ENCODE measurements at regions not wholly inside any gene's neighbourhood (a gene's known extent, or its start where the extent isn't known, plus 50 kb on each side); places are given as distances from the start of the nearest gene placed in this dataset.

DNA sequence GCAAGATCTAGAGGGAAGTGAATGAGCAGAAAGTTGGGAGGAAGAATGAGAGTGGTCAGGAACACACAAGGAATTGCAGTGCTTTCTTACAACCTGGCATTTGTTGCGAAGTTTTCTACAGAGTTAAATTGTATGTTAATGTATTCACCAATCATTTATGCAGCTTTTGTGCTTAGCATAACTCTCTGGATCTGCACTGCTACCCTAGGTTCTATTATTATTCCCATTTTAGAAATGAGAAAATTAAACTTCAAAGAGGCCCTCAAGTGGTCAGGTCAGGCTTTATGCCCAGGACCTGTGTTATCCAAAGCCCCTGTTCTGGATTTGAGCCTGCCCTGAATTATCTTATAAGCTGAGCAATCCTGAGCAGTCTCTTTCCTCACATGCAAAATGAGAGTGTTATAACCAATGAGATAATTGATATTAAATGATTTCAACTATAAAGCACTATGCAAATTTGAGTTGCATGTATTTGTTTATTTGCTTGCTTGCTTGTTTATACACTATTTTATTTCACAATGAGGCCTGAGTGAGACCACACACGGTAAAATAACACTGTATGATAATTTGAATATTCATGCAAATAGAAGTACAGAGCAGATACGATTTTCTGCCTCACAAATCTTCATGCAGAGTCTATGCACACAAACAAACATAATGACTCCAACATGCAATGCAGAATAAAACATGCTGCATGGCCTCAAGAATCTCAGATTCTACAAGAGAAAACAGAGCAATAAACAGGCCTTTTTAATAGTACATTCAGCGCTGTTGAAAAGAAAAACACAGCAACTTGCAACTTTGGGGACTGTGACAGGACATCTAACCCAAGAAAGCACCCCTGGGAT lies 323.0 kb downstream of the PLPP3 start:
- Histone ChIP-seq H3K27ac (ENCODE audit: low read depth in 2 of 2, low read length in 2 of 2) (no peak overlapping the region), H3K9ac (ENCODE audit: low read length in 3 of 3) (no peak overlapping the region), H3K36me3 (ENCODE audit: control insufficient read depth in 2 of 3, insufficient read depth in 3 of 3, low read length in 3 of 3) (no peaks in the 10 kb centered on the region), H3K4me3 (ENCODE audit: low read length in 3 of 3) (no peak overlapping the region), H3K9me3 (ENCODE audit: control insufficient read depth in 2 of 3, insufficient read depth in 1 of 3, low read length in 3 of 3) (no peaks in the 10 kb centered on the region), H3K27me3 (ENCODE audit: control insufficient read depth, insufficient read depth, low read length) (no peaks in the 10 kb centered on the region), H3K4me1 (ENCODE audit: control insufficient read depth in 2 of 3, insufficient read depth in 2 of 3, low read depth in 1 of 3, low read length in 3 of 3) (peaks cover 0 to 2% (median 0%) of the 10 kb centered on the region in 3 donors)
- TF ChIP-seq, protein P1, sequence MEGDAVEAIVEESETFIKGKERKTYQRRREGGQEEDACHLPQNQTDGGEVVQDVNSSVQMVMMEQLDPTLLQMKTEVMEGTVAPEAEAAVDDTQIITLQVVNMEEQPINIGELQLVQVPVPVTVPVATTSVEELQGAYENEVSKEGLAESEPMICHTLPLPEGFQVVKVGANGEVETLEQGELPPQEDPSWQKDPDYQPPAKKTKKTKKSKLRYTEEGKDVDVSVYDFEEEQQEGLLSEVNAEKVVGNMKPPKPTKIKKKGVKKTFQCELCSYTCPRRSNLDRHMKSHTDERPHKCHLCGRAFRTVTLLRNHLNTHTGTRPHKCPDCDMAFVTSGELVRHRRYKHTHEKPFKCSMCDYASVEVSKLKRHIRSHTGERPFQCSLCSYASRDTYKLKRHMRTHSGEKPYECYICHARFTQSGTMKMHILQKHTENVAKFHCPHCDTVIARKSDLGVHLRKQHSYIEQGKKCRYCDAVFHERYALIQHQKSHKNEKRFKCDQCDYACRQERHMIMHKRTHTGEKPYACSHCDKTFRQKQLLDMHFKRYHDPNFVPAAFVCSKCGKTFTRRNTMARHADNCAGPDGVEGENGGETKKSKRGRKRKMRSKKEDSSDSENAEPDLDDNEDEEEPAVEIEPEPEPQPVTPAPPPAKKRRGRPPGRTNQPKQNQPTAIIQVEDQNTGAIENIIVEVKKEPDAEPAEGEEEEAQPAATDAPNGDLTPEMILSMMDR (IDR thresholded peaks at IDR 0.05; ENCODE audit: borderline replicate concordance, extremely low read depth, insufficient read depth): no peak
- intact Hi-C loops (cut with DNase I): no loop called here
- FAIRE-seq: no peak
- no peak for DNase-seq

DNA sequence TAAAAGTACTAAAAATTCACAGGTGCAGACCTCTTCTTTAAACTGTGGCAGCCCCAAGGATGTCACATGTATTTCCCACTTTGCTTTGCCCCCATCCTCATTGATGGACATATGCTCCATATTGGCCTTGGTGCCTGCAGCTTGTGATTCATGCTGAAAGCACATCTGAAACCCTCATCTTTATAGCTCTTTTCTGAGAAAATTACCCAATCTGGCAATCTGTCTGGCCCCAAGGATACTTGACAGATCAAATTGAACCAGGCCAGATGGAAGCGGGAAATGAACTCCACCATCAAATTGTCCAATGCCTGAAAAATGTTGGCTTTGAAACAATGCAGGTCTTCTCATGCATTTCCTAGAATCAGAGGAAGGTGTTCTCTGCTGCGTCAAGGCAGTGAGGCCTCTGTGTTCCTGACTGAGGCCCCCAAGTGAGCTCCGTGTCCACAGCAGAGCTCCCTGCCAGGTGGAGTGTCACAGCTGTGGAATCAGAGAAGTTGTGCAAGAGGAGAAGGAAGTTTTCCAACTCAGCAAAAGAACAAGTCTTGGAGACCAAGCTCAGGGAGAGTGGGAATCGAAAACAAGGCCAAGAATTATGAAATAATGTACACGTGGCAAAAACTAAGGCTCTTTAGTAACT lies 323.7 kb downstream of the PLPP3 start:
- no peaks in the 10 kb centered on the region for H3K36me3 ChIP-seq (ENCODE audit: control insufficient read depth in 2 of 3, insufficient read depth in 3 of 3, low read length in 3 of 3)
- H3K9ac ChIP-seq (ENCODE audit: low read length in 3 of 3): no peak overlapping the region
- FAIRE-seq (no peak), DNase-seq (peak in 1 of 5 donors; percentile 74)
- no peaks in the 10 kb centered on the region for H3K9me3 ChIP-seq (ENCODE audit: control insufficient read depth in 2 of 3, insufficient read depth in 1 of 3, low read length in 3 of 3)
- H3K4me1 ChIP-seq (ENCODE audit: control insufficient read depth in 2 of 3, insufficient read depth in 2 of 3, low read depth in 1 of 3, low read length in 3 of 3): peaks cover 0 to 2% (median 0%) of the 10 kb centered on the region in 3 donors
- H3K27me3 ChIP-seq (ENCODE audit: control insufficient read depth, insufficient read depth, low read length): no peaks in the 10 kb centered on the region
- H3K4me3 ChIP-seq (ENCODE audit: low read length in 3 of 3): no peak overlapping the region
- TF ChIP-seq, protein P1 (IDR thresholded peaks at IDR 0.05; ENCODE audit: borderline replicate concordance, extremely low read depth, insufficient read depth): no peak
- no peak overlapping the region for H3K27ac ChIP-seq (ENCODE audit: low read depth in 2 of 2, low read length in 2 of 2)
- intact Hi-C loops (cut with DNase I): no loop called here

DNA sequence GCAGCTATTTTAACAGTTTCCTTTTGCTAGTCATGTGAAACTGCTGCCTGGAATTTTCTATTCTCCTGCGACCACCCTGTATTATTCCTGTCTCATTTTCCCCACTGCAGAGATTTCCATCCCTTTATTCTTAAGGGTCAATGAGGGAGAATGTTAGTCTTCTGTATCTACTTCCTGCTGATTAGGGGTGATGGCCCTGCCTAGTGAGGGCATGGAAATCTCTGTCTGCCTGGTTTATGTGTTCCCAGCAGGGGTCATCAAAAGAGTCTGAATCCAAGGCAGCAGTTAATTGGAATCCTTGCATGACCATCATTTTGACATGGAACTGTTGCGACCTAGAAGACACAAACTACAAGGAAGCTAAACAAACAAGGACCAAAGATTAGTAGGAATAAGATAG lies 325.2 kb downstream of the PLPP3 start:
- FAIRE-seq: no peak
- H3K36me3 ChIP-seq (ENCODE audit: control insufficient read depth in 2 of 3, insufficient read depth in 3 of 3, low read length in 3 of 3): no peaks in the 10 kb centered on the region
- H3K4me3 ChIP-seq (ENCODE audit: low read length in 3 of 3): no peak overlapping the region
- H3K4me1 ChIP-seq (ENCODE audit: control insufficient read depth in 2 of 3, insufficient read depth in 2 of 3, low read depth in 1 of 3, low read length in 3 of 3): peaks cover 0 to 2% (median 0%) of the 10 kb centered on the region in 3 donors
- no peak for DNase-seq
- no peak overlapping the region for H3K9ac ChIP-seq (ENCODE audit: low read length in 3 of 3)
- no peak overlapping the region for H3K27ac ChIP-seq (ENCODE audit: low read depth in 2 of 2, low read length in 2 of 2)
- H3K27me3 ChIP-seq (ENCODE audit: control insufficient read depth, insufficient read depth, low read length): no peaks in the 10 kb centered on the region
- H3K9me3 ChIP-seq (ENCODE audit: control insufficient read depth in 2 of 3, insufficient read depth in 1 of 3, low read length in 3 of 3): no peaks in the 10 kb centered on the region
- TF ChIP-seq, protein P1 (IDR thresholded peaks at IDR 0.05; ENCODE audit: borderline replicate concordance, extremely low read depth, insufficient read depth): no peak
- intact Hi-C loops (cut with DNase I): no loop called here

Data from kidney (tissue), 13 donors.